ENCODE measurements at regions not wholly inside any gene's neighbourhood (a gene's known extent, or its start where the extent isn't known, plus 50 kb on each side); places are given as distances from the start of the nearest gene placed in this dataset.

DNA sequence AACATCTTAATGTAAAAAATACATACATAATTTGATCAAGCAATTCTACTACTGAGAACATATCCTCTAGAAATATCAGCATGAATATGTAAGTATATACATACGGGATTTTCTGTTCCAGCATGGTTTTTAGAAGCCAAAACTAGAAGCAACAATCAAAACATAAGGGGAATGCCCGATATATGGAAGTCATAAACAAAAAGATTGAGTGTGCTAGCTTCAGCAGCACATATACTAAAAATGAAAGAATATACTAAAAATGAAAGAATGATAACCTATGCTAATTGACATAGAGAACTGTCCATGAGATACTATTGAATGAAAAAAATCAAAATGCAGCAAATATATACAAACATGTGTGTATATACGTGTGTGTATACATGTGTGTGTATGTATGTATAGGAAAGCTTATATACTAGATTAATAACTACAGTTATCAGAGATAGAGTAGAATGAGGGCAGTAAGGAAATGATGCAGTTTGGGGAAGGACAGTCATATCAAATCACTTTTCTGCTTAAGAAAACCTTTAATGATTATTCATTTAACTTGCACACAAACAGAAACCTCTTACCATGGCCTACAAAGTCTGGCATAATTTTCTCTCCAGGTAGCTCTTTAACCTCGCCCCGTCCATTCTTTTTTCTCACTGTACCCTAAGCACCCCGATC is 72.9 kb downstream of the NPY start:
- Mint-ChIP-seq H3K27ac (no peak overlapping the region), H3K4me3 (no peak overlapping the region), H3K27me3 (peaks cover 4 to 20% (median 7%) of the 10 kb centered on the region in 5 donors), H3K36me3 (peaks cover 0 to 5% (median 0%) of the 10 kb centered on the region in 5 donors), H3K4me1 (peaks cover 0 to 4% (median 0%) of the 10 kb centered on the region in 7 donors), H3K9me3 (peaks cover 0 to 6% (median 4%) of the 10 kb centered on the region in 11 donors)
- H3K36me3 ChIP-seq (ENCODE audit: control insufficient read depth in 2 of 3, insufficient read depth in 3 of 3, low read length in 3 of 3), result no peaks in the 10 kb centered on the region
- no peak for ATAC-seq
- no peak for DNase-seq
- no peak overlapping the region for H3K27ac ChIP-seq (ENCODE audit: low read depth, low read length)
- no peaks in the 10 kb centered on the region for H3K27me3 ChIP-seq (ENCODE audit: control insufficient read depth in 2 of 2, insufficient read depth in 2 of 2, low read length in 2 of 2)
- ChIA-PET CTCF (no interaction called here), POLR2A (no interaction called here)
- H3K4me3 ChIP-seq (ENCODE audit: low read length), result no peak overlapping the region
- no peaks in the 10 kb centered on the region for H3K9me3 ChIP-seq (ENCODE audit: control insufficient read depth in 2 of 3, low read length in 3 of 3)
- intact Hi-C loops (cut with micrococcal nuclease), result no loop called here
- H3K4me1 ChIP-seq (ENCODE audit: control insufficient read depth in 2 of 2, insufficient read depth in 2 of 2, low read length in 2 of 2), result no peaks in the 10 kb centered on the region

DNA sequence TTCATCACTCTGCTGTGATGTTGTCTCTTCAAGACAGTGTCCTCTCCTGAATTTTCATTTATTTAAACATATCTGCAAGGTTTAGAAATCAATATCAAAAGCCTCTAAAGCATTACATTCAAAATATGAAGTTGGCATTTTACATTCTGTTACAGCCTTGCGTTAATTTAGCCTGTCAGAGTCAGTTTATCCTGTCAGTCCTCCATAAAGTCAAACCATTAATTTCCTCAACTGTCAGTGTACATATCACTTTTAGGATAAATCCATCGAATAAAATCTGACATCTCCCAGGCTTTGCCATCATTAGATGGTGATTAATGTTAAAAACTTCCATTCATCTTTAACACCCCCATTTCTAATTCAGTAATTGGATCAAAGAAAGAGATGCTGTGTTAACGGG is 77.0 kb downstream of the NPY start:
- no peaks in the 10 kb centered on the region for H3K27me3 ChIP-seq (ENCODE audit: control insufficient read depth in 2 of 2, insufficient read depth in 2 of 2, low read length in 2 of 2)
- H3K9me3 ChIP-seq (ENCODE audit: control insufficient read depth in 2 of 3, low read length in 3 of 3), result no peaks in the 10 kb centered on the region
- no peaks in the 10 kb centered on the region for H3K4me1 ChIP-seq (ENCODE audit: control insufficient read depth in 2 of 2, insufficient read depth in 2 of 2, low read length in 2 of 2)
- ChIA-PET POLR2A (no interaction called here), CTCF (no interaction called here)
- no peak overlapping the region for H3K27ac ChIP-seq (ENCODE audit: low read depth, low read length)
- H3K27ac Mint-ChIP-seq, result no peak overlapping the region
- no peaks in the 10 kb centered on the region for H3K36me3 ChIP-seq (ENCODE audit: control insufficient read depth in 2 of 3, insufficient read depth in 3 of 3, low read length in 3 of 3)
- no peak for ATAC-seq
- H3K36me3 Mint-ChIP-seq, result no peaks in the 10 kb centered on the region
- H3K4me3 ChIP-seq (ENCODE audit: low read length), result no peak overlapping the region
- H3K4me1 Mint-ChIP-seq, result peaks cover 0 to 4% (median 0%) of the 10 kb centered on the region in 7 donors
- intact Hi-C loops (cut with micrococcal nuclease), result no loop called here
- no peak overlapping the region for H3K4me3 Mint-ChIP-seq
- peaks cover 0 to 25% (median 10%) of the 10 kb centered on the region in 5 donors for H3K27me3 Mint-ChIP-seq
- no peak for DNase-seq
- H3K9me3 Mint-ChIP-seq, result peaks cover 0 to 5% (median 0%) of the 10 kb centered on the region in 11 donors

DNA sequence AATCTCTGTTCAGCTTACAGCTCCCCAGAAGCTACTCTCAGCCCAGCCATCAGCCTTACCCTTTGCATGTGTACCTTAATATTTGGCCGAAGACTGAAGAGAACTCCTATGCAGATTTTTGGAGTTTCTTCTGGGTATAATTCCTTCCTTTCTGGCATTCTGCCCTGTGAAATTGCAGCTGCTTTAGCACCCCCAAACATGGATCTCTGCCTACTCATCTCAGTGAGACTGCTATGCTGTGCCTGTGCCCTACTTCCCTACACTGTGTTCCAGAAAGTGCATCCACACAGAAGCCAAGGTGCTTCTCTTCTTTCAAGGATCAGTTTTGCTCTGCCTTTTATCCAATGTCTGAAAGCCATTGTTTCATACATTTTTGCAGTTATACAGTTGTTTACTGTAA is 81.6 kb downstream of the NPY start:
- no peaks in the 10 kb centered on the region for H3K36me3 Mint-ChIP-seq
- no peak overlapping the region for H3K4me3 Mint-ChIP-seq

DNA sequence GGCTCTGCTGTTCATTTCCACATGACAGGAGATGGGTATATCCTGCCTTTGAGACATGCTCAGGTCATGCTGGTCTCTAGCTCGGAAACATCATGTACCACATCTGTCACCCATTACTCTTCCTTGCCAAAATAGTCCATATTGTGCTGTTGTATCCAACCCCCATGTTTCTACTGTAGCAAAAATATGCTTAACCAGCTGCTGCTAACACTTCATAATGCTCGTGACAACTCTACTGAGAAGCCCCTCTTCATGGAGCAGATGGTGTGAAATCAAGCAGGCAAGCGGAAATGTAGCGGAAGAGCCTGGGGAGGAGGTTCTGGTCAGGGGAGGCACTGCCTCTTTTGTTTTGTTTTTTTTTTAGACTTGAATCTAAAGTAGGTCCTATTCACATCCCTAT is 82.9 kb downstream of the NPY start:
- DNase-seq, result no peak
- H3K36me3 ChIP-seq (ENCODE audit: control insufficient read depth in 2 of 3, insufficient read depth in 3 of 3, low read length in 3 of 3), result no peaks in the 10 kb centered on the region
- POLR2A ChIA-PET, result no interaction called here
- no peaks in the 10 kb centered on the region for H3K9me3 ChIP-seq (ENCODE audit: control insufficient read depth in 2 of 3, low read length in 3 of 3)
- Mint-ChIP-seq H3K4me1 (peaks cover 0 to 1% (median 0%) of the 10 kb centered on the region in 7 donors), H3K27ac (no peak overlapping the region), H3K36me3 (no peaks in the 10 kb centered on the region), H3K4me3 (no peak overlapping the region), H3K9me3 (peaks cover 0 to 5% (median 0%) of the 10 kb centered on the region in 11 donors), H3K27me3 (peaks cover 6 to 28% (median 19%) of the 10 kb centered on the region in 5 donors)
- CTCF ChIA-PET, result no interaction called here
- ATAC-seq, result no peak
- intact Hi-C loops (cut with micrococcal nuclease), result no loop called here
- H3K4me1 ChIP-seq (ENCODE audit: control insufficient read depth in 2 of 2, insufficient read depth in 2 of 2, low read length in 2 of 2), result no peaks in the 10 kb centered on the region
- no peaks in the 10 kb centered on the region for H3K27me3 ChIP-seq (ENCODE audit: control insufficient read depth in 2 of 2, insufficient read depth in 2 of 2, low read length in 2 of 2)
- H3K27ac ChIP-seq (ENCODE audit: low read depth, low read length), result no peak overlapping the region
- no peak overlapping the region for H3K4me3 ChIP-seq (ENCODE audit: low read length)

More for the DNA sequence above, 81.6 kb downstream of the NPY start:
- Mint-ChIP-seq H3K4me1 (peaks cover 0 to 1% (median 0%) of the 10 kb centered on the region in 7 donors), H3K27me3 (peaks cover 6 to 28% (median 25%) of the 10 kb centered on the region in 5 donors), H3K9me3 (peaks cover 0 to 5% (median 0%) of the 10 kb centered on the region in 11 donors), H3K27ac (no peak overlapping the region)
- no peak overlapping the region for H3K4me3 ChIP-seq (ENCODE audit: low read length)
- CTCF ChIA-PET, result no interaction called here
- intact Hi-C loops (cut with micrococcal nuclease), result no loop called here
- no peak overlapping the region for H3K27ac ChIP-seq (ENCODE audit: low read depth, low read length)
- H3K4me1 ChIP-seq (ENCODE audit: control insufficient read depth in 2 of 2, insufficient read depth in 2 of 2, low read length in 2 of 2), result no peaks in the 10 kb centered on the region
- ATAC-seq (no peak), DNase-seq (no peak)
- no peaks in the 10 kb centered on the region for H3K9me3 ChIP-seq (ENCODE audit: control insufficient read depth in 2 of 3, low read length in 3 of 3)
- no peaks in the 10 kb centered on the region for H3K27me3 ChIP-seq (ENCODE audit: control insufficient read depth in 2 of 2, insufficient read depth in 2 of 2, low read length in 2 of 2)
- POLR2A ChIA-PET, result no interaction called here
- H3K36me3 ChIP-seq (ENCODE audit: control insufficient read depth in 2 of 3, insufficient read depth in 3 of 3, low read length in 3 of 3), result no peaks in the 10 kb centered on the region

DNA sequence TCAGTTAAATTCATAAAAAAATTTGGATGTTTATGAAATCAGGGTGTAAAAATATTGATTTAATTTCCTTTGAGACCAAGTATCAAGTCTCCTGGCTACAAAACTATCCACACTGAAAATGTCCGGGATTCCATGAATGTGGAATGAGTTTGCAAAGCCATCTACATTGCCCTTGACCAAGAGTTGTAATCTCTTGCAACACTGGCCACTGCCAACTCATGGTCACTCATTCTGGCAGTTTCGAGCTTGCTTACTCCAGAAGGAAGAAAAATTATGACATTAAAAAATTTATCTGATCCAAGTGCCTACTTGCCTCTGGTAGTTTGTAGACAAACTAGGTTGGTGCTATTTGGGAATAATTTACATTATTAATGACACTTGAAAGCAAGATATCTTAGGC is 84.2 kb downstream of the NPY start:
- H3K4me3 Mint-ChIP-seq, result no peak overlapping the region
- Histone ChIP-seq H3K36me3 (ENCODE audit: control insufficient read depth in 2 of 3, insufficient read depth in 3 of 3, low read length in 3 of 3) (no peaks in the 10 kb centered on the region), H3K27me3 (ENCODE audit: control insufficient read depth in 2 of 2, insufficient read depth in 2 of 2, low read length in 2 of 2) (no peaks in the 10 kb centered on the region), H3K4me3 (ENCODE audit: low read length) (no peak overlapping the region), H3K27ac (ENCODE audit: low read depth, low read length) (no peak overlapping the region), H3K4me1 (ENCODE audit: control insufficient read depth in 2 of 2, insufficient read depth in 2 of 2, low read length in 2 of 2) (no peaks in the 10 kb centered on the region), H3K9me3 (ENCODE audit: control insufficient read depth in 2 of 3, low read length in 3 of 3) (no peaks in the 10 kb centered on the region)
- H3K9me3 Mint-ChIP-seq, result peaks cover 0 to 5% (median 0%) of the 10 kb centered on the region in 11 donors
- intact Hi-C loops (cut with micrococcal nuclease), result no loop called here
- CTCF ChIA-PET, result no interaction called here
- POLR2A ChIA-PET, result no interaction called here
- peaks cover 0 to 1% (median 0%) of the 10 kb centered on the region in 7 donors for H3K4me1 Mint-ChIP-seq
- H3K27me3 Mint-ChIP-seq, result peaks cover 6 to 28% (median 15%) of the 10 kb centered on the region in 5 donors
- DNase-seq (no peak), ATAC-seq (no peak)
- H3K36me3 Mint-ChIP-seq, result no peaks in the 10 kb centered on the region
- no peak overlapping the region for H3K27ac Mint-ChIP-seq

DNA sequence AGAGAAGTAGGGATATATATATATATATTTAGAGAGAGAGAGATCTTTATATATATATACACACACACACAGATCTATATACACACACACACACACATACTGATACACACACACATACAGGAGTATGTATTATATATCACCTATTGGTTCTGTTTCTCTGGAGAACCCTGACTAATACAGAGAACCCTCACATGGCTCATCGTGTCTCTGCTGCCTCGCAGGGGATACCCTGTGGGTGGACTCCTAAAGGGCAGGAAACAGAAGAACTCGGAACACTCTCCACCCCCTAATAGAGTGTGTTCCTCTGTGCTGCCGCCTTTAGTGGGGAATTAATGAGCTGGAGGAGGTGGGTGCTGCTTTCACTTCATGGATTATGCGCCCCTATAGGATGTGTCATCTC is 86.6 kb downstream of the NPY start:
- no peak overlapping the region for H3K4me3 Mint-ChIP-seq
- Histone ChIP-seq H3K4me3 (ENCODE audit: low read length) (no peak overlapping the region), H3K27ac (ENCODE audit: low read depth, low read length) (no peak overlapping the region), H3K9me3 (ENCODE audit: control insufficient read depth in 2 of 3, low read length in 3 of 3) (no peaks in the 10 kb centered on the region), H3K4me1 (ENCODE audit: control insufficient read depth in 2 of 2, insufficient read depth in 2 of 2, low read length in 2 of 2) (no peaks in the 10 kb centered on the region), H3K36me3 (ENCODE audit: control insufficient read depth in 2 of 3, insufficient read depth in 3 of 3, low read length in 3 of 3) (no peaks in the 10 kb centered on the region), H3K27me3 (ENCODE audit: control insufficient read depth in 2 of 2, insufficient read depth in 2 of 2, low read length in 2 of 2) (no peaks in the 10 kb centered on the region)
- DNase-seq (no peak), ATAC-seq (no peak)
- H3K27me3 Mint-ChIP-seq, result peaks cover 7 to 30% (median 10%) of the 10 kb centered on the region in 5 donors
- H3K9me3 Mint-ChIP-seq, result peaks cover 0 to 1% (median 0%) of the 10 kb centered on the region in 11 donors
- ChIA-PET POLR2A (no interaction called here), CTCF (no interaction called here)
- intact Hi-C loops (cut with micrococcal nuclease), result no loop called here
- no peaks in the 10 kb centered on the region for H3K36me3 Mint-ChIP-seq
- no peak overlapping the region for H3K27ac Mint-ChIP-seq
- peaks cover 0 to 1% (median 0%) of the 10 kb centered on the region in 7 donors for H3K4me1 Mint-ChIP-seq

All from naive thymus-derived CD4-positive, alpha-beta T cell (primary cell).